GM19397 (cell line): ENCODE measurements at regions not wholly inside any gene's neighbourhood (a gene's known extent, or its start where the extent isn't known, plus 50 kb on each side); places are given as distances from the start of the nearest gene placed in this dataset.
"Not testable (repeated sequence)": the region's sequence is repeated elsewhere in the genome, so short reads cannot be mapped to it uniquely, and the experiment has no call there.

Source experiments
- ATAC-seq: cut with Tn5 transposase; IDR thresholded peaks from one replicate; pipeline ENCODE4 v1.9.1; 2021; ENCODE audit warnings: mild to moderate bottlenecking, moderate library complexity; ENCODE audit not compliant: unreplicated experiment

GRCh38 chrX:128436397-128437103, 384.3 kb upstream of the ACTRT1 start:
- no peak for ATAC-seq

- ATAC-seq, result no peak
Observed at GRCh38 chrX:128425546-128425945, 373.3 kb upstream of the ACTRT1 start.

- ATAC-seq, result no peak
Observed at GRCh38 chrX:128408842-128409241, 356.6 kb upstream of the ACTRT1 start.

GRCh38 chrX:128396601-128397000, 344.4 kb upstream of the ACTRT1 start:
- no peak for ATAC-seq

GRCh38 chrX:128383846-128384245, 331.6 kb upstream of the ACTRT1 start:
- ATAC-seq, result not testable (repeated sequence)

- ATAC-seq, result no peak
Observed at GRCh38 chrX:128365492-128365891, 313.3 kb upstream of the ACTRT1 start.

GRCh38 chrX:128335671-128336070, 283.5 kb upstream of the ACTRT1 start:
- ATAC-seq, result no peak

- no peak for ATAC-seq
Observed at GRCh38 chrX:128334821-128335220, 282.6 kb upstream of the ACTRT1 start.

GRCh38 chrX:128310912-128311311, 258.7 kb upstream of the ACTRT1 start:
- no peak for ATAC-seq

GRCh38 chrX:128309311-128309710, 257.1 kb upstream of the ACTRT1 start:
- no peak for ATAC-seq

GRCh38 chrX:128294198-128294597, 242.0 kb upstream of the ACTRT1 start:
- no peak for ATAC-seq

- no peak for ATAC-seq
Observed at GRCh38 chrX:128287693-128288092, 235.5 kb upstream of the ACTRT1 start.

- ATAC-seq, result no peak
Observed at GRCh38 chrX:128250621-128251020, 198.4 kb upstream of the ACTRT1 start.

- no peak for ATAC-seq
Observed at GRCh38 chrX:128216364-128216763, 164.2 kb upstream of the ACTRT1 start.

GRCh38 chrX:128165884-128166408, 113.7 kb upstream of the ACTRT1 start:
- no peak for ATAC-seq

GRCh38 chrX:128156204-128156603, 104.0 kb upstream of the ACTRT1 start:
- ATAC-seq, result no peak

GRCh38 chrX:128142745-128143144, 90.5 kb upstream of the ACTRT1 start:
- no peak for ATAC-seq

GRCh38 chrX:128106630-128107029, 54.4 kb upstream of the ACTRT1 start:
- no peak for ATAC-seq

GRCh38 chrX:128105659-128106058, 53.5 kb upstream of the ACTRT1 start:
- ATAC-seq, result no peak
